Ovary (tissue), 3 donors: ENCODE measurements at regions not wholly inside any gene's neighbourhood (a gene's known extent, or its start where the extent isn't known, plus 50 kb on each side); places are given as distances from the start of the nearest gene placed in this dataset.

Experiments
- CTCF ChIP-seq, 3 donors: fragments of 450-650 bp in 2 of 3; fragments of 200-600 bp in 1 of 3; IDR thresholded peaks; one replicate each; pipeline versions ENCODE4 v1.5.1 to v1.8.0; 2016 to 2022; ENCODE audit warnings: antibody characterized with exemption in 3 of 3, mild to moderate bottlenecking in 1 of 3
- EP300 ChIP-seq: sonication (generic); formaldehyde crosslinking; IDR thresholded peaks from one replicate; pipeline ENCODE4 v1.6.1; 2017; ENCODE audit warnings: antibody characterized with exemption
- POLR2A ChIP-seq: fragments of 450-650 bp; IDR thresholded peaks from one replicate; pipeline ENCODE4 v1.6.1; 2017; ENCODE audit warnings: antibody characterized with exemption, mild to moderate bottlenecking, moderate library complexity
- donor health status: DM: no; HTN: no; CAD: no.

GRCh38 chr17:79303641-79304205, 229.1 kb downstream of the ENGASE start:
- no peak for TF ChIP-seq EP300
- TF ChIP-seq CTCF (IDR thresholded peaks at IDR 0.05), result no peak
- no peak for TF ChIP-seq POLR2A
